Right lung (tissue), 2 donors: ENCODE measurements at regions not wholly inside any gene's neighbourhood (a gene's known extent, or its start where the extent isn't known, plus 50 kb on each side); places are given as distances from the start of the nearest gene placed in this dataset.

Experiments
- DNase-seq, 2 donors: peaks; one replicate each; pipeline ENCODE4 v3.0.0-alpha.2; 2013

- no peak for DNase-seq
These were observed 50.2 kb upstream of the CXCL14 start for GRCh38 chr5:135628771-135629563.
